ENCODE measurements at regions not wholly inside any gene's neighbourhood (a gene's known extent, or its start where the extent isn't known, plus 50 kb on each side); places are given as distances from the start of the nearest gene placed in this dataset.
"Not testable (repeated sequence)": the region's sequence is repeated elsewhere in the genome, so short reads cannot be mapped to it uniquely, and the experiment has no call there.

DNA sequence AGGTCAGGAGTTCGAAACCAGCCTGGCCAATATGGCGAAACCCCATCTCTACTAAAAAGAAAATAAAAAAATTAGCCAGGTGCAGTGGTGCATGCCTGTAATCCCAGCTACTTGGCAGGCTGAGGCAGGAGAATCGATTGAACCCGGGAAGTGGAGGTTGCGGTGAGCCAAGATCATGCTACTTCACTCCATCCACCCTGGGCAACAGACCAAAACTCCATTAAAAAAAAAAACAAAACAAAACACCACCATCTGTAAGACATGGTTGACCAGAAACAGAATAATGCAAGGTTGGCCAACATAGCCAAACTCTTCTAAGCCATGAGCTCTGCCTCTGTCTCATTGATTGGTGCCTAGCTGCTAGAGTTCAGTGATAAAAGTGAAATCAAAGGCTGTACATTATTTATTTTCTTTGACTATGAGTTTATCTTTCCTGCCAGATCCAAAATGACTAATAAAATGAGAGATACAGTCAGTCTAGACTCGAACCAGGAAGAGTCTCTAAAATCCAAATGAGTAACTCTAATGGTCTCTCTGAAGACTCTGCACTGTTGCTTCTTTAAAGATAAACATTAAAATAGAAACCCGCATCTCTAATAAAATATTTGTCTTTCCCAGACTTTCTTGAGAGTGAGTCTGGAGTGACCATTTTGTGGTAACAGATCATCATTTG is 404.7 kb downstream of the DAD1 start:
- DNase-seq, result no peak

DNA sequence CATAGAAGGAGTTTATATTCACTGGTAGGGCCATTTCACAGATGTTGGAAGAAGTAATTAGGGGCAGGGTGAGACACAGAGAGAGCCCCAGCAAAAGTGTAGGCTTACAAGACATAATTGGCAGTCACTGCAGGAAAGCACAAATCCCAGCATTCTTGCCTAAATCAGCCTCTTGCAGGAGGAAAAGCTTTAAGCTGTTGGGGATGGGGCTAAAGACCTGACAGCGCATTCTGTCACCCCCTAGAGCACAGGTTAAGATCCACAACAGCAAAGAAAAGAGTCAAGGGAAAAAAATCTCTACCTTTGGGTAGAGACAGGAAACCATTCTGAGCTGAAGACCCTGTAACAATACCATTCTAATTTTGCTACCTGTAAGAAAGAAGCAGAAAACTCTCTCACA is 409.0 kb downstream of the DAD1 start:
- no peak for DNase-seq

DNA sequence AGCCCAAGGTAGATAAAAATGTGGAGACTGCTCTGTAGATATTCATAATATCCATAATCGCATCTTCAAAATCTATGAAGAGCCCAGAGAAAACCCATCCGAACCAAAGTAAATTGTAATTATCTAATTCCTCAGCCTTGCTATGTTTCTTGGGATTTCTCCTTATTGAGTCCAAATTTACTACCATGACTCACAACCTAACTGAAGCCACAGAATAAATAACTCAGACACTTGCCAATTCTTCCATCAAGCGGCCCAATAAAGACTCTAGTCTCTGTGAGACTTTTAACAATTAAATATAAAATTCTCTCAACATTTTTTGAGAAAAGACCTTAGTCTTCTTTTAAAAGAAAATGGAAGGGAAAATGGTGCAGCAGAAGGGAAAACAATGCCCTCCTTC is 409.8 kb downstream of the DAD1 start:
- no peak for DNase-seq

DNA sequence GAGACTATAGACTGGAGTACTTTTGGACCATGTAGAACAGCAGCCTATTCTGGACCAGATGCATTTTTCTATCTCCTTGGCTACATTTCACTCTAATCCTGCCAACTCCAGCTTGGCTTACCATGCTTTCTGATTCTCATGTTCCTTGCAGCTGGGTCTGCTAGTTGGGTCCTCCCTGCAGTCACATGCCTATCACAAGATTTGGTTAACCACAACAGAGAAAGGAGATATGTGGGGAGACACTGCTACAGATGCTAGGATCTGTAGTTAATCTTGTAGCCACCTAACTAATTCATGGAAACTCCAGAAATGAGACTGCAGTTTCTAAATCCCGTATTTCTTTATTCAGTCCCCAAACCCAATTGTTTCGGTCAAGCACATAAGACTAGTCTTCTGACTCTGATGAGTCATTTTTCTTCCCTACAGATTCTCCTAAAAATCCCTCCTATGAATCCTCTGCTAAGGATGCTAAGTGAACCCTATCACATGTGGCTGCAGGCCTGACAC is 410.6 kb downstream of the DAD1 start:
- no peak for DNase-seq

DNA sequence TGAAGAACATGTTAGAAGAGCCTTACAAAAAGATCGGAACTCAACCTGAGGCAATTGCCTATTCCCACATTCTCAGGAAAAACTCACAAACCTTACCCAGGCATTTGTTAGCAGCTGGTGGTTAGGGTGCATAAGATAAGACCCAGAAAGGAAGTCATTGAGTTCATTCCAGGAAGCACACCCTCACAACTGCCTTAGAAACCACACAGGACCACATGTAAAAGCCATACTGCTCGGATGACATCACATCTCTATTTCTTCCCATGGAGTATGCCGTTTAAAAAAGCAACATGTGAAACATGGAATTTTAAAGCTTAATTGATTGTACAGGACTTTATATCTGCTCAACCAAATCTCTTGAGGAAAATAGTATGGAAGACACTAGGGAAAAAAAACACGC is 411.2 kb downstream of the DAD1 start:
- DNase-seq, result no peak

DNA sequence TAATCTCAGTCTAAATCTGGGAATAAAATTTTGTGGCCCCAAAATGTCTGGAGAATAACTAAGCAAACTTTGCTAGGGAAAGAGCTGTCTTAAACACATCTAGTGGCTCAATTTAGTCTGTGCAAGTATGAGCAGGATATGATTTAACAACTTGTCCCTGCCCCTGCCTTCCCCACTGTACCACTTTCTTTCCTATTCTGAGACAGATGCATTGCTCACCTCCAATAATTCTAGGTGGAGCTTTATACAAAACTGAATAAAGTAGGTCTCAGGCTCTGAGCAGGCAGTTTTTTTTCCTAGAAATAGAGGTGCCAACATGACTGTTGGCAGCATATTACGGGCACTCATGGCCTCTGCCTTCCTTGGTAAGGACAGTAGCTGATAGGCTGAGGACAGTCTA is 412.1 kb downstream of the DAD1 start:
- no peak for DNase-seq

DNA sequence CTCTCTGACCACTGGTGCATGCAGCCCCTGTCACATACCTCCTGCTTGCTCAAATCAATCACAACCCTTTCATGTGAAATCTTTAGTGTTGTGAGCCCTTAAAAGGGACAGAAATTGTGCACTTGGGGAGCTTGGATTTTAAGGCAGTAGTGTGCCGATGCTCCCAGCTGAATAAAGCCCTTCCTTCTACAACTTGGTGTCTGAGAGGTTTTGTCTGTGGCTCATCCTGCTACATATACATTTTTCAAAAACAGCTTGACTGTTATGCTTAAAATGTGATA is 413.8 kb downstream of the DAD1 start:
- DNase-seq, result not testable (repeated sequence)

DNA sequence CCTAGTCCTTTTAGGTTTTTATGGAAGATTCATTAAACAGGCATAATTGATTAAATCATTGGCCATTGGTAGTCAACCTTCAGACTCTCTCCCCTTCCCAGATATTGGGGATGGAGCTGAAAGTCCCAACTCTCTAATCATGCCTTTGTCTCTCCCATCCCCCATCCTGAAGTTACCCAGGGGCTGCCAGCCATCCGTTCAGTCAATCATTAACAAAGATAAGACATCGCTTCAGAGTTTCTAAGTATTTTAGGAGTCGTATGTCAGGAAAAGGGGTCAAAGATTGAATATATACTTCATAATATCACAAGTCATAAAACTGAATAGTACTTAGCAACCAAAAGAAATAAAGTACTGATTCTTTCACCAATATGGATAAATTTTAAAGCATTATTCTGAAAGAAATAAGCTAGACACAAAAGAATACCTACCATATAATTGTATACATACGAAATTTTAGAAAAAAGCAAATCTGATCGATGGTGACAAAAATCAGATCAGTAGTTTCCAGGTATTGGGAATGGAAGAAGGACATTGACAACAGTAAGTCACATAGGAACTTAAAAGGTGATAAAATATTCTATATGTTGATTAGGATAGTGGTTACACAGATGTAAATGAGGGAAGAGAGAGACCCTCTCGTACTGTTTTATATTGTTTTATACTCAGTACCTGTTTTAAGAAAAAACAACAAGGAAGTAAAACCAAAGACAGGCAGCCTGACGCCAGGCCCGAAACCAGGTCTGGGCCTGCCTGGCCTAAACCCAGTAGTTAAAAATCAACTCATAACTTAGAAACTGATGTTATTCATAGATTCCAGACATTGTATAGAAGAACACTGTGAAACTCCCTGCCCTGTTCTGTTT is 414.4 kb downstream of the DAD1 start:
- DNase-seq, result no peak

DNA sequence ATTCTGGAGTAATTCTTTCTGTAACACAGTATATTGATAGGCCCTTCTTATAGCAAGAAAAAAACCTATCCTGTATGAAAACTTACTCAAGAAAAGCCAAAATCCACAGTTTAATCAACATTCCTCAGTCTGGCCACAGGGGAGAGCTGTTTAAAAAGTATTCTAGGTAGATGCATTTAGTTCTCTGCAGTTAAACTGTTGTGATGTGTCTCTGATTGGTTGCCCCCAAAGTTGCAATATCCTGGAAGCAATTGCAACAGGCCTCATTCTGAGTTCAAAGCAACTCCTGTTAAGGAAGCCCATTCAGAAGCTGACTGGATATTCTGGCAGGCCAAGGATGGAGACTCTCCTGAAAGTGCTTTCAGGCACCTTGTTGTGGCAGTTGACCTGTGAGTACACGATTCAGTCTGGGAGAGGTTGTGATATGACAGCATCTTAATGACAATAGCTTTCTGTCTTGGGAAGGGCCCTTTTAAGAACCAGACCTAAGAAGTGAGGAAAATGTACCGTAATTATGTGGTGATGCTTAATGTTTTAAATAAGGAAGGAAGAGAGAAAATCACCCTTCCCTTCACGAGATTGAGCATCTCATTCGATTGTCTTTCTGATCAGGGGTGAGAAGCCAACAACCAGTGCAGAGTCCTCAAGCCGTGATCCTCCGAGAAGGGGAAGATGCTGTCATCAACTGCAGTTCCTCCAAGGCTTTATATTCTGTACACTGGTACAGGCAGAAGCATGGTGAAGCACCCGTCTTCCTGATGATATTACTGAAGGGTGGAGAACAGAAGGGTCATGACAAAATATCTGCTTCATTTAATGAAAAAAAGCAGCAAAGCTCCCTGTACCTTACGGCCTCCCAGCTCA is 420.7 kb downstream of the DAD1 start:
- DNase-seq, result no peak

DNA sequence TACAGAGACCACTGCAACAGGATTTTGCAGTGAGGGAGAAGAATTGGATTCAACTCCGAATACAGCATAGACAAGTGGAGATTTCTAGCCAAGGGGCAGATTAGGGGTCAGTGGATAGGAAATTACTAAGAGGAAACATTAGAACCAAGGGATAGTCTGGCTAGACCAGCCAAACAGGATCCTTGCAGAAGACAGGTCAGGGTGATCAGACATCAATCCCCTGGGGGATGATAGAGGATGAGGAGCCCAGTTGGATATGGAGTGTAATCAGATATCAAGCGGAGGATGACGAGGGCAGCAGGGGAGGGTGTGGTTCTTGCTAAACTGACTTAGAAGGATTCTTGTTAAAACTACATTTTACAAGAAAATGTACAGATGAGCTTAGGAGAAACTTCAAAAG is 424.4 kb downstream of the DAD1 start:
- no peak for DNase-seq

DNA sequence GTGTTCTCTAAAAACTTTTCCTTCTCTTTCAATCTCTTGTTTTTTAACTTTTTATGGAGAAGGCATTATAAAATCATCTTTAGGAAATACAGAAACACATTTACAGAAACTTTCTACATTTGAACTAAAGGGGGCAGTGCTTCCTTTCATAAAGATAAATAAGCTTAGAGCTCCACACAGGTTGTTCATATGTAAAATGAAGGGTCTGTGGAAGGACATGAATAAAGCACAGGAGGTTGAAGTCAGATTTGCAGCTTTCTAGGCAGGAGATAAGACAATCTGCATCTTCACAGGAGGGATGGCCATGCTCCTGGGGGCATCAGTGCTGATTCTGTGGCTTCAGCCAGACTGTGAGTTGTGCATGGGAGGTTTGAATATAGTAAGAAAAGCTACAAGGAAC is 426.0 kb downstream of the DAD1 start:
- no peak for DNase-seq

DNA sequence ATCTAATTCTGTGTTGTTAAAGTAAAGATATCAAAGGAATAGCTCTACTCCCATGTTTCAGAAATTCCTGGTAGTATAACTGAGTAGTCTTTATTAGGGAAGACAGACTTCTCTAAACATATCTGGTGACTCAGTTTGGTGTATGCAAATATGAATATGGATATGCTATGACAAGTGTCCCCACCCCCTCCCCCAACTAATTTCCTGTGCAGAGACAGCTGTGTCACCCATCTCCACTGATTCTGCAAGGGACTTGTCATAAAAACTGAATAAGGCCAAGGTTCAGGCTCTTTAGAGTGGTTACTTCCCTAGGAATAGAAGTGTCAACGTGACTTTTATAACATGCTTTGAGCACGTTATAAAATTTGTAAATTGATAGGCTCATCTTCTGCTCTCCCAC is 429.1 kb downstream of the DAD1 start:
- DNase-seq, result no peak

DNA sequence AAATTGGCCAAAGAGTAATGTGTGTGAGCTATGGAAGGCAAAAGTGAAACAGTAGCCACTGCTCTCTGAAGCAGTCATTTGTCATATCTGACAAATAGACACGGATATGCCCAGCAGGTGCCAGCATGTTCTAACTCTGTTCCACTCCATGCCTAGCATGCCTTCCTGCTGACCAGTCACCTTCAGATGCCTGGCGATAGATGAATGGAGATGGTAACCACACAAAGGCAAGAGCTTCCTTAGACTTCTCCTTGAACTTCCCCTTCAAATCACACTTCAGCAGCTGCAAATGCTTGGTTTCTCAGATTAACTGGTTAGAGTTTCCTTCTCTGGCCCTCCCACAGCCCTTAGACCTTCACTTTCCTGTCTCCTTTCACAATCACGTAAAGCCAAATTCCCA is 429.9 kb downstream of the DAD1 start:
- no peak for DNase-seq

DNA sequence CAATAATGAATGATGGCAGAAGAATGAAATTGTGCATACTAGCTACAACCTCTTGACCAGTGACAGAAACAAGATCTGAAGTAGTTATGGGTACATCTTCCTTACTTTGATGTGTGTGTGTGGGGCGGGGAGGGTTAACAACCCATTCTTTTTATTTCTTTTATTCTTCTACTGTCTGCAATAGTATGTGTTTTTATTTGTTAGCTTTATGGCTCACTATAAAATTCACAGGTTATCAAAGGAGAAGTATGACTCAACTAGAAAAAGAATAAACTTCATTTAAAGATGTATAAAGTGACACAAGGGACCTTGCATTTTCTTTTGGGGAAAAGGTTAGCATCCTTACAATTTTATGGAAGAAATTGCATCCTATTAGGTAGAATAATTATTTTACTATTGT is 430.5 kb downstream of the DAD1 start:
- no peak for DNase-seq

DNA sequence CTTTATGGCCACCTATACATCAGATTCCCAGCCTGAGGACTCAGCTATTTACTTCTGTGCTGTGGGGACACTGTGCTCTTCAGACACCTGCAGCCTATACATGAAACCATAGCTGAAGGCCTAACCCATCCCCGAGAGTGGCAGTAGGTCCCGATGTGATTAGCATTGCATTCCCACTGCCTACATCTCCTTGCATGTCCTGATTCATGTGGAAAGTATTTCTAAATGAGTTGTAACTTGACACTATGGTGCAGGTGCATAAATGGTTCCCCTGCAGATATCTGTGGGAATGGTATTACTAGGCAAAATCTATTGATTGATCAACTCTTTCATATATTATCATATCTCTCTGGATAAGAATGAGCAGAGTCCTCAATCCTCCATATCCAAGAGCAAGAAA is 433.5 kb downstream of the DAD1 start:
- DNase-seq, result no peak

DNA sequence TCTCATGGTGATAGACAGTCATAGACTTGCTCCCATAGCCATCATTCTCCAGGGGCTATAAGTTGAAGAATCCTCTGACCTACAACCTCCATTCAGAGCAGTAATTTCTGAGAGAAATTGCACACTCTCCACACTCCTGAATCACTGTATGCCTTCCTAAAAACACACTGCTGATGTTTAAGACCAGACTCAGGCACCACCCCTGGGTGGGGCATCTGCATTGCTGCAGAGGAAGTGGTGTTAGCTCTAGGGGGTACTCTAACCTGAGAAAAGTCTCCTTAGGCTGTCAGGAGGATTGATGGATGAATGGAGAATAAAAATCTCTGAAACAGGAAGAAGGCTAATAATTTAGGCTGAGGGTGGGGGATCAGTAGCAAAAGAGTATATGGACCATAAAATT is 436.1 kb downstream of the DAD1 start:
- DNase-seq, result no peak

DNA sequence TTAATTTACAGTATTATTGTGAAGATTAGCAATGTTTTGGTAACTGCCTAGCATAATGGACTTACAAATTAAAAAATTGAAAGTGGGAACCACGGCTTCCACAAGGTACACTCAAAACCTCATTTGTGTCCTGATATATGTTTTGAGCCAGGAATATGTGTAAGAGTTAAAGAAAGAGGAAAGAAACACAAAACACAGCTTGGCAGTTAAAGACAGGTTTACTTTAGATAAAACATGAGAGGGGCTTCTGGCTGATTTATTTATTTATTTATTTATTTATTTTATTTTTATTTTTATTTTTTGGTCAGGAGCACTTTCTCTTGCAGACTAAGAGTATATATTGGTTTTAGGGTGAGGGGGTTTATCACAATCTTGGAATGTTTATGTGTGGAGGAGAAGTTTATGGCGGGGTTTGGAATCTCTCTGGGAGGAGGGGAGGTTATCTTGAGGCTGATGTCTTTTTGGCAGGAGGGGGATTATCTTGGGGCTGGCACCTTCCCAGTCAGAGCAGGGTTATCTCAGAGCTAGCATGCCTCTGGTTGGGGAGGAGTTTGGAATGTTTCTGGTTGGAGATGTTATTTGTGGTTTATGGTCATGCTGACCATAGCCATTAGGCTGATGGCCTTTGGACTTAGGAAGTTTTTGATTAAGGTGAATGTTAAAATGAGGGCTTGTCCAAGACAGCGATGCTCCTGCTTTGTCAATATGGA is 436.7 kb downstream of the DAD1 start:
- no peak for DNase-seq

DNA sequence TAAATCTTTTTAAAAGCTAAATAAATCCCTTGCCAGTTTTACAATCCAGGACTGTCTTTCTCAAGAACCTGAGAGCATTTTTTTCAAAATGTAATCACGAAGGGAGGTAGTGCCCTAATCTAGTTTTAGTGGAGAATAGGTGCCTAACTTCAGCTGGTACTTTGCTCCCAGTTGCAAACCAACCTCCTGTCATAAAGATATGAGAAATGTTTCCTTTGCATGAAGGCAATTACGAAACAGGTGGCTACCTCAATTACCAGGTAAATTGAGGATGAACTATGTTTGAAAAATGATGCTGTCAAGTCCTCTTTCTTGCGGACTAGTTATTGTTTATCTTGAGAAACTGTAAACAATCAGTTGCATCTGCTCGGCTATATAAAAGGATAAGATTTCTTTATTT is 437.9 kb downstream of the DAD1 start:
- no peak for DNase-seq

DNA sequence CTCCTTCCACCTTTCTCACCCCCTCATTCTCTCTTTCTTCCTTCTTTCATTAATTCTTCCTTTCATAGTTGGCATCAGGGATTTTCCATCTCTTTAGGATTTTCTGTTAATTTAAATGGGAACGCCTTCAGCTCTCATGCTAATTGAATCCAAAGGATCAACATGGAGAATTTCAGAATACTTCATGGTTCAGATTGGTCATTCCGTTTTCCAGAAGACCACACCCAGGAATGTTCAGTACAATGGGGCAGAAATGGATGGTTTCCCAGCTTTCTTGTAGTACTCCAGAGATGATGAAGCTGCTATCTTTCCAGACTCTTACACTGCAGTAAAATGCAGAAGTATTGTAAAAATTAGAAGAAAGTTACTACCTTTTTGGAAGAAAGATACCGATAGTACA is 440.0 kb downstream of the DAD1 start:
- DNase-seq, result no peak

DNA sequence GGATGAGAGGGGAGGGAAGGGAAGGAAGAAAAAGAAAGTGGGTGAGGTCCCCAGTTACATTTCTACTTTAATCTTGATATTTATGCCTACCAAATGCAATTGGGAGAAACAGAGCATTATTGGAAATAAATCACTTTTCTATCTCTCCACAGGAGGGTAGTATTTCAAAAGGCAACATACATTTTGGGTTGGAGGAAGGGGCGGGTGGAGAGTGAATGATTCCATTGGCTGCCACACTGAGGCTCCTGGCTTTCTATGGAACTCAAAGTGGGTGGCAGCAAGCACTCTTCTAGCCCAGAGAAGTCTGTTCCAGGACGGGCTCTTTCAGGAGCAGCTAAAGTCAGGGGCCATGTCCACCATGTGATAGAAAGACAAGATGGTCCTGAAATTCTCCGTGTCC is 441.3 kb downstream of the DAD1 start:
- DNase-seq, result no peak

DNA sequence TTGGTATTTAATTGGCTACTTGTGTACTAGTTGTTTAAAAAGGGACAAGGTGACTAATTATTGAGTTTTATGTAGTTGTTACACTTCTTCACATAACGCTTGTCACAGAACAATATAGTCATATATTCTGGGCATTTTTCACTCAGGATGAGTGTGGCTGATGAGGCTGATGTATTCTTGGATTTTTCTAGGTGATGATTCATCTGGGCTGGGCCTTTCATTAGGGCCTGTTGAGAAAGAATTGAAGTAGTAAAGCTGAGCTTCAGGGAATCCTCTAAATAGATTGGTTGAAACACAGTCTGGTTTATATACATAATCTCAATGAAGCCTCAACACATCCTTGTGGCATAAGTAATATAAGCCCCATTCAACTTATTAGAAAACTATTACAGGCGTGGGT is 445.7 kb downstream of the DAD1 start:
- no peak for DNase-seq

DNA sequence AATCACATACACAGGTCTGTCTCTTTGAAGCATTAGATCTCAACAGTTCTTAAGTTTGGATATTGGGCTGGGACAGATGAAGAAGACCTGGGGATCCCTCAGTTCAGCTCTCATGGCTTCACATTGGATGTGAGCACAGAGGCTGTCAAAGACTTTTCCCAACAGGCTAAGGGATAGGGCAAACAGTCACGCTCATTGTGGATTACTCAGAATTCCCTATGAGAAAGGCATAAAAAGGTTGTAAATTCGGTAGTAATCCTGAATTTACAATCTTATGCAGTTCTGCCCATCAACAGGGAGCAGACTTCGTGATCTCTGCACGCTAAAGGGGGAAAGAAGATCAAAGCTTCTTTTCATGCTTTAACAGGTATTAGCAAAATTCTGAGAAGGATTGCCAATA is 448.4 kb downstream of the DAD1 start:
- DNase-seq, result no peak
